GM06990 (cell line): ENCODE measurements at regions not wholly inside any gene's neighbourhood (a gene's known extent, or its start where the extent isn't known, plus 50 kb on each side); places are given as distances from the start of the nearest gene placed in this dataset.

Experiments used
- DNase-seq: peaks from one replicate; pipeline ENCODE4 v3.0.0-alpha.2; 2011; ENCODE audit not compliant: insufficient read length; ENCODE audit errors: extremely low read depth
- H3K27me3 ChIP-seq: replicated peaks from 2 replicates; pipeline ENCODE4 v1.6.0; 2011; ENCODE audit warnings: low read length; ENCODE audit not compliant: control insufficient read depth, insufficient read depth
- H3K36me3 ChIP-seq: 2 replicates; pipeline ENCODE4 v1.5.1; 2011; ENCODE audit warnings: low read length; ENCODE audit not compliant: control insufficient read depth, insufficient read depth
- H3K4me3 ChIP-seq: replicated peaks from 2 replicates; pipeline ENCODE4 v1.5.1; 2011; ENCODE audit warnings: low read depth, mild to moderate bottlenecking, control low read depth, low read length
- CTCF ChIP-seq: IDR thresholded peaks from 2 replicates; pipeline ENCODE4 v1.5.1; 2011; ENCODE audit warnings: low read length, control low read depth, mild to moderate bottlenecking, inconsistent platforms; ENCODE audit not compliant: insufficient read depth, poor library complexity, severe bottlenecking

GRCh38 chr1:5803851-5804250 lies 188.4 kb downstream of the NPHP4 start:
- TF ChIP-seq CTCF: no peak
- Histone ChIP-seq H3K4me3 (no peak overlapping the region), H3K36me3 (no peaks in the 10 kb centered on the region), H3K27me3 (no peaks in the 10 kb centered on the region)
- no peak for DNase-seq

- Histone ChIP-seq H3K27me3 (no peaks in the 10 kb centered on the region; the same call in 1 of the 2 replicates), H3K4me3 (no peak overlapping the region)
These were observed 189.6 kb downstream of the NPHP4 start for GRCh38 chr1:5802606-5803005.

GRCh38 chr1:5798904-5799303 lies 193.3 kb downstream of the NPHP4 start:
- TF ChIP-seq CTCF: no peak
- no peak for DNase-seq
- no peaks in the 10 kb centered on the region; the same call in 1 of the 2 replicates for H3K27me3 ChIP-seq
- no peak overlapping the region for H3K4me3 ChIP-seq
- no peaks in the 10 kb centered on the region for H3K36me3 ChIP-seq

More at GRCh38 chr1:5802606-5803005, 189.6 kb downstream of the NPHP4 start:
- no peak for TF ChIP-seq CTCF
- H3K36me3 ChIP-seq: no peaks in the 10 kb centered on the region
- DNase-seq: no peak

- Histone ChIP-seq H3K27me3 (no peaks in the 10 kb centered on the region; the same call in 1 of the 2 replicates), H3K36me3 (no peaks in the 10 kb centered on the region), H3K4me3 (no peak overlapping the region)
- DNase-seq: no peak
- no peak for TF ChIP-seq CTCF
These were observed 194.0 kb downstream of the NPHP4 start for GRCh38 chr1:5798151-5798730.

GRCh38 chr1:5796028-5796427 lies 196.2 kb downstream of the NPHP4 start:
- no peaks in the 10 kb centered on the region for H3K36me3 ChIP-seq
- no peak for TF ChIP-seq CTCF
- no peak for DNase-seq
- H3K4me3 ChIP-seq: no peak overlapping the region
- no peaks in the 10 kb centered on the region; the same call in 1 of the 2 replicates for H3K27me3 ChIP-seq

GRCh38 chr1:5794279-5794678 lies 197.9 kb downstream of the NPHP4 start:
- Histone ChIP-seq H3K36me3 (no peaks in the 10 kb centered on the region), H3K4me3 (no peak overlapping the region), H3K27me3 (no peaks in the 10 kb centered on the region; the same call in 1 of the 2 replicates)
- no peak for DNase-seq
- TF ChIP-seq CTCF: no peak
